GM12878 (cell line): ENCODE measurements at regions not wholly inside any gene's neighbourhood (a gene's known extent, or its start where the extent isn't known, plus 50 kb on each side); places are given as distances from the start of the nearest gene placed in this dataset.

Source experiments
- ATAC-seq: fragments of 200-7000 bp; cut with Tn5 transposase; 3 replicates; pipeline ENCODE4 v1.9.1; 2020; ENCODE audit warnings: mild to moderate bottlenecking, moderate library complexity
- BruUV-seq: library from RNA; stranded (reverse); fragments of 400-500 nt; replicated peaks from 2 replicates; lab custom pipeline; 2021; lab: Mats Ljungman, UMichigan
- CTCF ChIA-PET: fragments of 300-600 bp; sonication (Branson Sonifier 250); formaldehyde crosslinking; extraction: SDS; loops from one replicate; lab custom pipeline; 2021; ENCODE audit warnings: inconsistent platforms; lab: Yijun Ruan, JAX
- POLR2A ChIA-PET: fragments of 350-600 bp; formaldehyde crosslinking; extraction: SDS; loops from one replicate; lab custom pipeline; 2021; ENCODE audit warnings: inconsistent platforms; lab: Charles Lee
- RAD21 ChIA-PET: fragments of 300-600 bp; sonication (Branson Sonifier 250); formaldehyde crosslinking; loops from one replicate; lab custom pipeline; 2023; ENCODE audit warnings: antibody characterized with exemption; ENCODE audit not compliant: unreplicated experiment; lab: Charles Lee
- SMC1A ChIA-PET: fragments of 300-600 bp; sonication (Branson Sonifier 250); formaldehyde crosslinking; loops from one replicate; lab custom pipeline; 2023; ENCODE audit not compliant: unreplicated experiment, uncharacterized antibody; lab: Charles Lee
- DNase-seq: peaks from one replicate; pipeline ENCODE4 v3.0.0-alpha.2; 2011; ENCODE audit warnings: low read depth, low spot score
- FAIRE-seq: peaks from 3 replicates; lab custom pipeline; 2011; peaks lifted over from hg19 to GRCh38; lab: Jason Lieb, UNC
- H2AFZ ChIP-seq: 2 replicates; pipeline ENCODE4 v1.6.0; 2011; ENCODE audit warnings: low read depth, low read length, control low read depth; ENCODE audit not compliant: control insufficient read depth
- H3K27ac ChIP-seq: 2 replicates; pipeline ENCODE4 v1.5.1; 2011; ENCODE audit warnings: control low read depth; ENCODE audit not compliant: control insufficient read depth, insufficient read depth
- H3K27me3 ChIP-seq, 2 experiments: replicated peaks in 1 of 2; 2 replicates each; pipeline versions ENCODE4 v1.6.0 to v1.6.1; 2011; ENCODE audit warnings: low read length in 1 of 2; ENCODE audit not compliant: control insufficient read depth in 2 of 2, insufficient read depth in 2 of 2
- H3K36me3 ChIP-seq, 2 experiments: 2 replicates each; pipeline ENCODE4 v1.5.1; 2011; ENCODE audit warnings: low read length in 1 of 2; ENCODE audit not compliant: control insufficient read depth in 2 of 2, insufficient read depth in 2 of 2
- H3K4me1 ChIP-seq: 2 replicates; pipeline ENCODE4 v1.6.1; 2011; ENCODE audit warnings: mild to moderate bottlenecking, low read length, moderate library complexity, mixed read lengths; ENCODE audit not compliant: control insufficient read depth, insufficient read depth
- H3K4me2 ChIP-seq: 2 replicates; pipeline ENCODE4 v1.6.0; 2011; ENCODE audit warnings: control low read depth; ENCODE audit not compliant: control insufficient read depth, insufficient read depth
- H3K4me3 ChIP-seq: fragments of 200-600 bp; sonication (generic); 2 replicates; pipeline ENCODE4 v1.5.1; 2016
- H3K79me2 ChIP-seq: 2 replicates; pipeline ENCODE4 v1.6.0; 2011; ENCODE audit warnings: low read length; ENCODE audit not compliant: control insufficient read depth, insufficient read depth
- H3K9ac ChIP-seq: 2 replicates; pipeline ENCODE4 v1.8.0; 2011; ENCODE audit warnings: low read length, control low read depth, mixed read lengths; ENCODE audit not compliant: control insufficient read depth, insufficient read depth
- H3K9me3 ChIP-seq: replicated peaks from 3 replicates; pipeline ENCODE4 v1.5.1; 2011; ENCODE audit warnings: mild to moderate bottlenecking, low read length; ENCODE audit not compliant: control insufficient read depth, insufficient read depth
- H4K20me1 ChIP-seq: 2 replicates; pipeline ENCODE4 v1.6.0; 2011; ENCODE audit not compliant: control insufficient read depth, insufficient read depth
- SIN3A ChIP-seq: IDR thresholded peaks from 2 replicates; pipeline ENCODE4 v1.6.1; 2012; ENCODE audit warnings: low read depth, low read length, improper control_type of control experiment
- SMAD1 ChIP-seq: fragments of 450-650 bp; IDR thresholded peaks from 2 replicates; pipeline ENCODE4 v1.6.1; 2018; ENCODE audit warnings: mild to moderate bottlenecking, low read depth; ENCODE audit not compliant: partially characterized antibody
- YY1 ChIP-seq: IDR thresholded peaks from 2 replicates; pipeline ENCODE4 v1.6.1; 2011; ENCODE audit warnings: low read depth, mild to moderate bottlenecking, low read length
- WGBS: methylation state at CpG from one replicate; pipeline ENCODE4 v1.1.6; 2016; ENCODE audit warnings: low lambda C conversion rate; ENCODE audit not compliant: insufficient replicate concordance, insufficient coverage; ENCODE audit errors: missing lambda C conversion rate; 5-methylcytosine and 5-hydroxymethylcytosine counted together
- in situ Hi-C: fragments of 300-500 bp; cut with MboI; formaldehyde crosslinking; loops from 9 replicates; pipeline ENCODE4 v1.14.3; 2018; ENCODE audit warnings: mixed read lengths
- intact Hi-C: fragments of 100-400 bp; cut with micrococcal nuclease; formaldehyde crosslinking; loops from one replicate; pipeline ENCODE4 v1.14.2; 2022; ENCODE audit not compliant: unreplicated experiment
- TF ChIP-seq, protein P1 (sequence below): IDR thresholded peaks from 2 replicates; pipeline ENCODE4 v1.6.1; 2011; ENCODE audit warnings: low read depth, low read length, improper control_type of control experiment, borderline replicate concordance
- TF ChIP-seq, protein P2 (sequence below): fragments of 450-650 bp; IDR thresholded peaks from 2 replicates; pipeline ENCODE4 v1.6.1; 2017; ENCODE audit warnings: mild to moderate bottlenecking, moderate library complexity

DNA sequence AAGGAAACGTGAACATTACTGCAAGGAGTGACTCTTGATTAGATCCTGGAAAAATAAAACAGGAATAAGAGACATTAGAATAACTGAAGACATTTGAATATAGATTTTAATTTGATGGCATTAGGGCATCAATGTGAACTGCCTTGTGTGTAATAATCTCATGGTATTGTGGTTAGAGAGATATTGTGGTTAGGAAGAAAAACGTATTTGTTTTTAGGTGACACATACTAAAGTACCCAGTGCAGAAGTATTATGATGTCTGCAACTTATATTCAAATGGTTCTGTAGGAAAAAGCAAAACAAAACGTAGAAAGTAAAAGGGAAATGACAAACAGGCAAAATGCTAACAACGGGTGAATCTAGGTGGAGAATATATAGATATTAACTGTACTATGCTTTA, 65.9 kb upstream of the OGFRL1 start:
- SMC1A ChIA-PET, result no interaction called here
- no TSS peak for BruUV-seq

DNA sequence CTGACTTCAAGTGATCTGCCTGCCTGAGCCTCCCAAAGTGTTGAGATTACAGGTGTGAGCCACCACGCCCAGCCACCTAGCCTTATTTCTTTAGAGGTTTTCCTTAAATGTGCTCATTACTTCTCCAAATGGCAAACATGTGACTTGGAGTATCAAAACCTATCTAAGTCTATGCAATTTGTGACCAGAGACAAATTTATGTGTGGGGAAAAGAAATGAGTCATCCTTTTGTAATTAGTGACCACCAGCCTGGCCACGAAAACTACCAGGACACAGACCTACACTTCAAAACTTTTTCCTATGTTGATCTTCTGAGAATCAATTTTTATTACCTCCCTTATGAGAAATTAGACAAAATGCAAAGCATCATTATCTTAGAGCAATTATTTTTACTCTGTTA, 64.6 kb upstream of the OGFRL1 start:
- Histone ChIP-seq H3K4me3 (no peak overlapping the region), H2AFZ (no peak overlapping the region), H3K36me3 (no peaks in the 10 kb centered on the region), H3K27me3 (no peaks in the 10 kb centered on the region), H3K4me2 (no peak overlapping the region), H3K79me2 (no peaks in the 10 kb centered on the region), H3K27ac (no peak overlapping the region), H4K20me1 (no peaks in the 10 kb centered on the region), H3K9ac (no peak overlapping the region), H3K9me3 (no peaks in the 10 kb centered on the region), H3K4me1 (no peaks in the 10 kb centered on the region)
- FAIRE-seq (no peak), DNase-seq (no peak), ATAC-seq (no peak)
- WGBS, result 40% methylated on average over 2 of the region's 2 CpGs
- intact Hi-C loops, result no loop called here
- BruUV-seq, result no TSS peak
- ChIA-PET SMC1A (no interaction called here), RAD21 (no interaction called here), CTCF (no interaction called here), POLR2A (no interaction called here)
- TF ChIP-seq, protein P1, sequence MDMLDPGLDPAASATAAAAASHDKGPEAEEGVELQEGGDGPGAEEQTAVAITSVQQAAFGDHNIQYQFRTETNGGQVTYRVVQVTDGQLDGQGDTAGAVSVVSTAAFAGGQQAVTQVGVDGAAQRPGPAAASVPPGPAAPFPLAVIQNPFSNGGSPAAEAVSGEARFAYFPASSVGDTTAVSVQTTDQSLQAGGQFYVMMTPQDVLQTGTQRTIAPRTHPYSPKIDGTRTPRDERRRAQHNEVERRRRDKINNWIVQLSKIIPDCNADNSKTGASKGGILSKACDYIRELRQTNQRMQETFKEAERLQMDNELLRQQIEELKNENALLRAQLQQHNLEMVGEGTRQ, result no peak
- TF ChIP-seq SMAD1 (no peak), YY1 (no peak)
- TF ChIP-seq, protein P2, sequence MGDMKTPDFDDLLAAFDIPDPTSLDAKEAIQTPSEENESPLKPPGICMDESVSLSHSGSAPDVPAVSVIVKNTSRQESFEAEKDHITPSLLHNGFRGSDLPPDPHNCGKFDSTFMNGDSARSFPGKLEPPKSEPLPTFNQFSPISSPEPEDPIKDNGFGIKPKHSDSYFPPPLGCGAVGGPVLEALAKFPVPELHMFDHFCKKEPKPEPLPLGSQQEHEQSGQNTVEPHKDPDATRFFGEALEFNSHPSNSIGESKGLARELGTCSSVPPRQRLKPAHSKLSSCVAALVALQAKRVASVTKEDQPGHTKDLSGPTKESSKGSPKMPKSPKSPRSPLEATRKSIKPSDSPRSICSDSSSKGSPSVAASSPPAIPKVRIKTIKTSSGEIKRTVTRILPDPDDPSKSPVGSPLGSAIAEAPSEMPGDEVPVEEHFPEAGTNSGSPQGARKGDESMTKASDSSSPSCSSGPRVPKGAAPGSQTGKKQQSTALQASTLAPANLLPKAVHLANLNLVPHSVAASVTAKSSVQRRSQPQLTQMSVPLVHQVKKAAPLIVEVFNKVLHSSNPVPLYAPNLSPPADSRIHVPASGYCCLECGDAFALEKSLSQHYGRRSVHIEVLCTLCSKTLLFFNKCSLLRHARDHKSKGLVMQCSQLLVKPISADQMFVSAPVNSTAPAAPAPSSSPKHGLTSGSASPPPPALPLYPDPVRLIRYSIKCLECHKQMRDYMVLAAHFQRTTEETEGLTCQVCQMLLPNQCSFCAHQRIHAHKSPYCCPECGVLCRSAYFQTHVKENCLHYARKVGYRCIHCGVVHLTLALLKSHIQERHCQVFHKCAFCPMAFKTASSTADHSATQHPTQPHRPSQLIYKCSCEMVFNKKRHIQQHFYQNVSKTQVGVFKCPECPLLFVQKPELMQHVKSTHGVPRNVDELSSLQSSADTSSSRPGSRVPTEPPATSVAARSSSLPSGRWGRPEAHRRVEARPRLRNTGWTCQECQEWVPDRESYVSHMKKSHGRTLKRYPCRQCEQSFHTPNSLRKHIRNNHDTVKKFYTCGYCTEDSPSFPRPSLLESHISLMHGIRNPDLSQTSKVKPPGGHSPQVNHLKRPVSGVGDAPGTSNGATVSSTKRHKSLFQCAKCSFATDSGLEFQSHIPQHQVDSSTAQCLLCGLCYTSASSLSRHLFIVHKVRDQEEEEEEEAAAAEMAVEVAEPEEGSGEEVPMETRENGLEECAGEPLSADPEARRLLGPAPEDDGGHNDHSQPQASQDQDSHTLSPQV, result no peak
- in situ Hi-C loops, result no loop called here

More for the DNA sequence above, 65.9 kb upstream of the OGFRL1 start:
- H3K79me2 ChIP-seq, result no peaks in the 10 kb centered on the region
- CTCF ChIA-PET, result no interaction called here
- no peak overlapping the region for H3K27ac ChIP-seq
- no peak for ATAC-seq
- RAD21 ChIA-PET, result no interaction called here
- no peak overlapping the region for H2AFZ ChIP-seq
- POLR2A ChIA-PET, result no interaction called here
- H3K9ac ChIP-seq, result no peak overlapping the region
- 3% methylated on average over 4 of the region's 4 CpGs for WGBS
- H3K27me3 ChIP-seq, result no peaks in the 10 kb centered on the region
- no peak overlapping the region for H3K4me2 ChIP-seq
- no peak for FAIRE-seq
- no peaks in the 10 kb centered on the region for H3K4me1 ChIP-seq
- no peaks in the 10 kb centered on the region for H3K36me3 ChIP-seq
- TF ChIP-seq SIN3A, result no peak
- H4K20me1 ChIP-seq, result no peaks in the 10 kb centered on the region
- no peak overlapping the region for H3K4me3 ChIP-seq
- DNase-seq, result no peak
- no peaks in the 10 kb centered on the region for H3K9me3 ChIP-seq
- in situ Hi-C loops, result no loop called here
- intact Hi-C loops, result no loop called here
